ENCODE measurements at regions not wholly inside any gene's neighbourhood (a gene's known extent, or its start where the extent isn't known, plus 50 kb on each side); places are given as distances from the start of the nearest gene placed in this dataset.

- DNase-seq, result no peak
Measured at GRCh38 chr7:68420342-68421192, 1177.7 kb upstream of the AUTS2 start.

- DNase-seq, result no peak
Measured at GRCh38 chr7:68421712-68422111, 1176.6 kb upstream of the AUTS2 start.

GRCh38 chr7:68422281-68422680 lies 1176.0 kb upstream of the AUTS2 start:
- DNase-seq, result no peak

- DNase-seq, result no peak
Measured at GRCh38 chr7:68423356-68423755, 1174.9 kb upstream of the AUTS2 start.

GRCh38 chr7:68424658-68425297 lies 1173.5 kb upstream of the AUTS2 start:
- DNase-seq, result no peak

- DNase-seq, result no peak
Measured at GRCh38 chr7:68425377-68425776, 1172.9 kb upstream of the AUTS2 start.

GRCh38 chr7:68429411-68430117 lies 1168.7 kb upstream of the AUTS2 start:
- DNase-seq, result no peak

GRCh38 chr7:68432585-68432984 lies 1165.7 kb upstream of the AUTS2 start:
- no peak for DNase-seq

GRCh38 chr7:68433462-68434070 lies 1164.7 kb upstream of the AUTS2 start:
- no peak for DNase-seq

- no peak for DNase-seq
Measured at GRCh38 chr7:68434857-68435256, 1163.4 kb upstream of the AUTS2 start.

GRCh38 chr7:68438016-68438415 lies 1160.3 kb upstream of the AUTS2 start:
- DNase-seq, result no peak

GRCh38 chr7:68438811-68439210 lies 1159.5 kb upstream of the AUTS2 start:
- no peak for DNase-seq

- no peak for DNase-seq
Measured at GRCh38 chr7:68439897-68440296, 1158.4 kb upstream of the AUTS2 start.

- DNase-seq, result peak in 1 of 2 experiments; percentile 31
Measured at GRCh38 chr7:68440866-68441265, 1157.4 kb upstream of the AUTS2 start.

GRCh38 chr7:68441645-68442044 lies 1156.6 kb upstream of the AUTS2 start:
- no peak for DNase-seq

GRCh38 chr7:68442931-68443631 lies 1155.2 kb upstream of the AUTS2 start:
- DNase-seq, result no peak

- DNase-seq, result no peak
Measured at GRCh38 chr7:68444042-68444441, 1154.2 kb upstream of the AUTS2 start.

GRCh38 chr7:68444956-68445355 lies 1153.3 kb upstream of the AUTS2 start:
- DNase-seq, result no peak

- no peak for DNase-seq
Measured at GRCh38 chr7:68446183-68446582, 1152.1 kb upstream of the AUTS2 start.

GRCh38 chr7:68449099-68449498 lies 1149.2 kb upstream of the AUTS2 start:
- DNase-seq, result no peak

GRCh38 chr7:68449816-68450215 lies 1148.5 kb upstream of the AUTS2 start:
- no peak for DNase-seq

GRCh38 chr7:68454931-68455330 lies 1143.3 kb upstream of the AUTS2 start:
- no peak for DNase-seq

- no peak for DNase-seq
Measured at GRCh38 chr7:68456469-68456868, 1141.8 kb upstream of the AUTS2 start.
